ENCODE measurements at regions not wholly inside any gene's neighbourhood (a gene's known extent, or its start where the extent isn't known, plus 50 kb on each side); places are given as distances from the start of the nearest gene placed in this dataset.

DNA sequence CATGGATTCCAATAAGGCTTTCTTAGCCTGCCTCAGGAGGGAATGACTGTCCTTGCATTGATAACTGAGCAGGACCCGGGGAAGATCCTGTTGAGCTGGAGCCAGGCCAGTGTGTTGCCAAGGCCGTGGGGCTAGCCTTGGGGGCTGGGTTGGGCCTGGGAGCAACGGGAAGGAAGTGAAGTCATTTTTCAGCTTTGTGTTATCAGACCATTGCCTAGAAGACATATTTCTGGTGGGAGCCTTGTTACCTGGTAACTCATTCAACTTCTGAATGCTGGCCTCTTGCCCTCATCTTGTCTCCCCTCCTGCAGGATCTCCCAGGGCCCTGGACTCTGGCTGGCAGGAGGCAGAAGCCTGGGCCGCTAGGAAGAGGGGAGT, 92.7 kb upstream of the MGAT5 start:
- no peak for DNase-seq (ENCODE audit: low read depth in 2 of 2, low spot score in 1 of 2)

DNA sequence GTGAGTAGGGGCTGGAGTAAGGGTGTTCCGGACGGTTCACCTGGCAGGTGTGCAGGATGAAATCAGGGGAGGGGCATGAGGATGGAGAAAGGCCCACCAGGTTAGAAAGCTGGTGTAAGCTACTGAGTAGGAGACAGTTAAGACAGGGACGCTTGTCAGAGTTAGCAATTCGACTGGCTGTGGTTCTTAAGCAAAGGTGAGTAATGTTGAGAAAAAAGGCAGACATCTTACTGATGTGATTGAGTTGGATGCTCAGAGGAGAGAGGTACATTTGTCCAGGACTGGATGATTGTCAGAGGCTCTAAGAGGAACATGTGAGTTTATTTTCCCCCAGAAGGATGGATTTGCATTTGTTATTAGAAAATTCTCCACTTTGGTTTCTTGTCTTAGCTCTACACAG, 90.5 kb upstream of the MGAT5 start:
- DNase-seq (ENCODE audit: low read depth in 2 of 2, low spot score in 1 of 2) = no peak

DNA sequence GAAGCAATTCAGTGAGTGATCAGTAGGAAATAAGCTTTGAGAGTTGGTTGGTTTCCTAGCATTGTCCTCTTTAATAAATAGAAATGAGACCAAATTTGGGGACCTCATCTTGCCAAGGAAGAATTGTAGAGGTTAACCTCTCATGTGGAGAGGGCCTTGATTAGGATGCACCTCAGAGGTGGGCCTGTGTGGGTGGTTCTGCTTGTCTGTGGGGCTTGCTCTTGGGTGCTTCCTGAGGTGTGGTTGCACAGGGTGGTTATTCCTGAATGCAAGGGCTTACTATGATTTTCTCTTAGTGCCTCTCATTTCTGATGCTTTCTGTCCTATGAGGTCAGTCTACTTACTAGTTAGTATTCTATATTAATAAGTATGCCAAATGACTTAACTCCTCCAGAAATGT, 89.6 kb upstream of the MGAT5 start:
- DNase-seq (ENCODE audit: low read depth in 2 of 2, low spot score in 1 of 2) = no peak

- no peak for DNase-seq (ENCODE audit: low read depth in 2 of 2, low spot score in 1 of 2)
These were observed 86.9 kb upstream of the MGAT5 start for GRCh38 chr2:134167015-134167414.

DNA sequence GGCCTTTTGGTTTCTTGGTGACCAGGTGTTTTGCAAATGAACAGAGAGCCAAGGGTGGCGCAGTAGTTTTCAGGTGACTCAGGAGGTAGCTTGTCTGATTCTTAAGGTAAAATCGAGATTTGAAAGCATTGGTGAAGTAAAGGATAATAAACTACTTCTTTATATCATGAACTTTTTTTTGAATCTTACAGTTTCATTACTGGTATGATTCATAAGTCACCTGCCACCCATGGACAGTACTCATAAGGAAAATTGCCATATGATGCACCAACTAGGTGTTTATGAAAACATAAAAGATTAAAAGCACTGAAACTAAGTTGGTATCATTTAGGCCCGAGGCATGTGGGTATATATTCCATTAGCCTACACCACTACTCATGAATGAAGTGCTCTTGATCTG, 84.1 kb upstream of the MGAT5 start:
- no peak for DNase-seq (ENCODE audit: low read depth in 2 of 2, low spot score in 1 of 2)

DNA sequence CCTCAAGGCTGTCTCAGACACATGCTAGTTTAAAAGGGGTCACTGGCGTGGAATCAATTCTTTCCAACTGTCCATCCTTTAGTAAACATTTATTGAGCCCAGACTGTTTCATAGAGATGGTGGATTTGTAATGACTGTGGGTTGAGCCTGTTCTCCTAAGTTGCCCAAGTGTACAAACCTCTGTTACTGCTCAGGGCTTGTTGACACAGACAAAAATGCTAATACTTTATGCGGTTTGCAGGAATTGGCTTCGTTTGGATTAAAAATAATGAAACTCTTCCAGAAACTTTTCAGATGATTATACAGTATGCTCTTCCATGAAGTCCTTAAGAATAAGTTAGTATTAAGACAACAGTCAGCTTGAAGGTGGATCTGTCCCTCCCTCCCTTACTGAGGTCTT, 83.6 kb upstream of the MGAT5 start:
- no peak for DNase-seq (ENCODE audit: low read depth in 2 of 2, low spot score in 1 of 2)

- no peak for DNase-seq (ENCODE audit: low read depth in 2 of 2, low spot score in 1 of 2)
These were observed 83.2 kb upstream of the MGAT5 start for GRCh38 chr2:134170700-134171099.

DNA sequence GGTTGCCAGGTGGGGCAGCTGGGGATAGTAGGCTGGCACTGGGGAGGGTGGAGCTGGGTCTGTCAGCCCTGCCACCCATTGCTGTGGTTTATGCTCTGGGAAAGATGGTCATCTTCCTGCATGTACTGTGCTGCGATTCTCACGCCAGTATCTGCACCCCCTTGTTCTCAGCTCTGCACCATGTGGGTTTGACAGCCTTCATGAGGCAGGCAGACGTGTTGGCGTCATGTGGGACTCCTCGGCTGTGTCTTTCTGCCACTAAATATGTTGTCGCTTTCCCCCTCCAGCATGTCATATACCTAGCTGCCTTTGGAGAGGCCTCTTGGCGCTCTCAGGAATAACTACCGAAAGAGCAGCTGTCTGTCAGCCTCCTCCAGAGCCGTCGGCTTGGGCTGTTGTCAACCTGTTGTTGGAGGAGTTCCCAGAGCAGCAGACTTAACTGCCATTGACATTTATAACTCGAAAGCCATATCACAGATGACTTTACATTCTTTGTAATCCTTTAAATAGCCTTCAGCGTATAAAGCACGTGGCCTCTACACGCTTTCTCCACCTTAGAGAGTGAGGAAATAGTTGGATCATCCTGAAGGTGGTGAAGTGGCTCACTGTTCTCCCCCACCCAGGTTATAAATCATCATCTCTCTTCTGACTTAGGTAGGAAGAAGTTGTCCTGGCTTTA, 80.4 kb upstream of the MGAT5 start:
- no peak for DNase-seq (ENCODE audit: low read depth in 2 of 2, low spot score in 1 of 2)

- DNase-seq (ENCODE audit: low read depth in 2 of 2, low spot score in 1 of 2) = no peak
These were observed 79.2 kb upstream of the MGAT5 start for GRCh38 chr2:134174711-134175110.

- DNase-seq (ENCODE audit: low read depth in 2 of 2, low spot score in 1 of 2) = no peak
These were observed 78.0 kb upstream of the MGAT5 start for GRCh38 chr2:134175834-134176233.

GRCh38 chr2:134177351-134177931, 76.4 kb upstream of the MGAT5 start:
- no peak for DNase-seq (ENCODE audit: low read depth in 2 of 2, low spot score in 1 of 2)

- no peak for DNase-seq (ENCODE audit: low read depth in 2 of 2, low spot score in 1 of 2)
These were observed 75.6 kb upstream of the MGAT5 start for GRCh38 chr2:134178138-134178877.

DNA sequence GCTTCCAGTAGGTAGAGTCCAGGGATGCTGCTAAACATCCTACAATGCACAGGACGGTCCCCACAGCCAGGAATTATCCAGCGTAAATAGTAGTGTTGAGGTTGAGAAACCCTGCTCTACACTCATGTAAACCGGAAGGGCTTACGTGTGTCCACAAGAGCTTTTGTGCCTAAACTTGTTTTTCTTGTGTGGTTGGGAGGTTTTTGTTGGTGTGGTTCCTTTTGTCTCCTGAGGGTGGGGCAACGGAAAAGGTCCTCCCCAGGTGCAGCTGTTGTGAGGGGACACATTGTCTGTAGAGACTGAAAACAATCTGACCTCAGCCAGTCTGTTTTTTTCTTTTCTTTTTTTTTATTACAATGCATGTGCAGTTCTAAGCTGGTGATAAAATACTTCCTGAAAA, 72.7 kb upstream of the MGAT5 start:
- peak in 1 of 2 donors; percentile 6 for DNase-seq (ENCODE audit: low read depth in 2 of 2, low spot score in 1 of 2)

- DNase-seq (ENCODE audit: low read depth in 2 of 2, low spot score in 1 of 2) = no peak
These were observed 70.2 kb upstream of the MGAT5 start for GRCh38 chr2:134183679-134184078.

DNA sequence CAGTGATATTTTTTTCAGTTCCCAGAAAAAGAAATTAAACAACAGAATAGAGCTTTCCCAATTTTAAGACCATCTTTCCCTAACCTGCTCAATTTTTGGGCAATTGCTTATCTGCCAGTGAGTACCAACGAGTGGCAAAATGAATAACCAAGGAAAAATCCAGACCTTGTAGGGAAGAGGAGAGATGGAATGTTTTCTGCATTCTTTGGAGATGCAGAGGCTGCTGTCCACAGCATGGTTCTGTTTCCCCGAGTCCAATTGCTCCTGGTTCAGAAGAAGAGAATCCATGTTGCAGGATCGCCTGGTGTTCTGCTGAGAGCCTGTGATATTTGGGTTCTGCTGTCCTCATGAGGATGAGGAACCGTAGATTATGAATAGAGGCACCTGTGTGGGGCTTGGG, 68.2 kb upstream of the MGAT5 start:
- DNase-seq (ENCODE audit: low read depth in 2 of 2, low spot score in 1 of 2) = no peak

- no peak for DNase-seq (ENCODE audit: low read depth in 2 of 2, low spot score in 1 of 2)
These were observed 64.7 kb upstream of the MGAT5 start for GRCh38 chr2:134189009-134189720.

GRCh38 chr2:134190062-134190806, 63.6 kb upstream of the MGAT5 start:
- no peak for DNase-seq (ENCODE audit: low read depth in 2 of 2, low spot score in 1 of 2)

GRCh38 chr2:134190807-134191203, 63.1 kb upstream of the MGAT5 start:
- no peak for DNase-seq (ENCODE audit: low read depth in 2 of 2, low spot score in 1 of 2)

GRCh38 chr2:134191835-134192234, 62.0 kb upstream of the MGAT5 start:
- DNase-seq (ENCODE audit: low read depth in 2 of 2, low spot score in 1 of 2) = no peak

DNA sequence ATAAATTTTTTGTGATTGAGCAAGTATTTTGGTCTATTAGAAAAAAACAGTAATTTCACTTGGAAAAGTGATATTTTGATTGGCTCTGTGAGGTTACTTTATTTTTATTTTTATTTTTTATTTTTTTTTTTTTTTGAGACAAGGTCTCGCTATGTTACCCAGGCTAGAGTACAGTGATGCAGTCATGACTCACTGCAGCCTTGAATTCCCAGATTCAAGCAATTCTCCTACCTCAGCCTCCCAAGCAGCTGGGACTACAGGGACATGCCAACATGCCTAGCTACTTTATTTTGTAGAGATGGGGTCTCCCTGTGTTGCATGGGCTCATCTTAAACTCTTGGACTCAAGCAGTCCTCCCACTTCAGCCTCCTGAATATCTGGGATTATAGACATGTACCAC, 60.9 kb upstream of the MGAT5 start:
- DNase-seq (ENCODE audit: low read depth in 2 of 2, low spot score in 1 of 2) = no peak

- no peak for DNase-seq (ENCODE audit: low read depth in 2 of 2, low spot score in 1 of 2)
These were observed 59.4 kb upstream of the MGAT5 start for GRCh38 chr2:134194519-134194918.

Data from stimulated activated CD8-positive, alpha-beta memory T cell treated with anti-CD3 and anti-CD28 coated beads, Interleukin-4, amount 100 ng/mL, for 1 hour (primary cell).